Body of pancreas (tissue), 4 donors: ENCODE measurements at regions not wholly inside any gene's neighbourhood (a gene's known extent, or its start where the extent isn't known, plus 50 kb on each side); places are given as distances from the start of the nearest gene placed in this dataset.

ENCODE experiments used
- POLR2A ChIP-seq, 3 donors: fragments of 450-650 bp; IDR thresholded peaks; one replicate each; pipeline ENCODE4 v1.6.1; 2016; ENCODE audit warnings: antibody characterized with exemption in 3 of 3, mild to moderate bottlenecking in 2 of 3
- TF ChIP-seq, protein P1 (sequence below), 7 experiments: fragments of 450-650 bp in 4 of 7; fragments of 200-600 bp in 3 of 7; sonication (generic) in 3 of 7; IDR thresholded peaks; one replicate each; pipeline ENCODE4 v1.5.1; 2016 to 2019; ENCODE audit warnings: antibody characterized with exemption in 7 of 7

DNA sequence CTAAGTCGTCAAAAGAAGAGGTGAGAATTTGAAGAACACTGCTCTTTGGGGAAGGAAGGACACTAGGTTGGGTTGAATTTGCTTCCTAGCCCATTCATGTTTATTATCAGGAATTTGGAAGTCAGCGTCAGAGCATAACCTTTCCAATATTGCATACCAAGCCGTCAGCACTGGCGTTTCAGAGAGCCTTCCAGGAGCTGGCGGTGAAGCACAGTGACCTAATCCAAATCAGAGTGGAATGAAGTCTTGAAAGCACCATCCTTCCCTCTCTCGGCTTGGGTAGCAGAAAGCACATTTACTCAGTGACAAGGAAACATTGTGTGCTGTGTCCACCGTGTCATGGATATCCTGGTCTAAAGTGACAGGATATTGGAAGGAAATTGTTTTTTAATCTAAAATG, 240.3 kb upstream of the PELI2 start:
- TF ChIP-seq, protein P1, sequence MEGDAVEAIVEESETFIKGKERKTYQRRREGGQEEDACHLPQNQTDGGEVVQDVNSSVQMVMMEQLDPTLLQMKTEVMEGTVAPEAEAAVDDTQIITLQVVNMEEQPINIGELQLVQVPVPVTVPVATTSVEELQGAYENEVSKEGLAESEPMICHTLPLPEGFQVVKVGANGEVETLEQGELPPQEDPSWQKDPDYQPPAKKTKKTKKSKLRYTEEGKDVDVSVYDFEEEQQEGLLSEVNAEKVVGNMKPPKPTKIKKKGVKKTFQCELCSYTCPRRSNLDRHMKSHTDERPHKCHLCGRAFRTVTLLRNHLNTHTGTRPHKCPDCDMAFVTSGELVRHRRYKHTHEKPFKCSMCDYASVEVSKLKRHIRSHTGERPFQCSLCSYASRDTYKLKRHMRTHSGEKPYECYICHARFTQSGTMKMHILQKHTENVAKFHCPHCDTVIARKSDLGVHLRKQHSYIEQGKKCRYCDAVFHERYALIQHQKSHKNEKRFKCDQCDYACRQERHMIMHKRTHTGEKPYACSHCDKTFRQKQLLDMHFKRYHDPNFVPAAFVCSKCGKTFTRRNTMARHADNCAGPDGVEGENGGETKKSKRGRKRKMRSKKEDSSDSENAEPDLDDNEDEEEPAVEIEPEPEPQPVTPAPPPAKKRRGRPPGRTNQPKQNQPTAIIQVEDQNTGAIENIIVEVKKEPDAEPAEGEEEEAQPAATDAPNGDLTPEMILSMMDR (IDR thresholded peaks at IDR 0.05): no peak
- TF ChIP-seq POLR2A (IDR thresholded peaks at IDR 0.05): no peak
